WTC11 (cell line): ENCODE measurements at regions not wholly inside any gene's neighbourhood (a gene's known extent, or its start where the extent isn't known, plus 50 kb on each side); places are given as distances from the start of the nearest gene placed in this dataset.

ENCODE experiments used
- ATF3 ChIP-seq: sonication (generic); formaldehyde crosslinking; conservative IDR thresholded peaks from 2 replicates; pipeline ENCODE4 v1.8.1; 2022; ENCODE audit warnings: mild to moderate bottlenecking, missing genetic modification reagents
- CTCF ChIP-seq: fragments of 200-600 bp; IDR thresholded peaks from 2 replicates; pipeline ENCODE4 v1.8.0; 2022; ENCODE audit warnings: antibody characterized with exemption
- E2F4 ChIP-seq: sonication (generic); formaldehyde crosslinking; IDR thresholded peaks from 2 replicates; pipeline ENCODE4 v1.8.1; 2022; ENCODE audit warnings: low read depth, mild to moderate bottlenecking, moderate library complexity, missing genetic modification reagents, borderline replicate concordance
- ELF4 ChIP-seq: sonication (generic); formaldehyde crosslinking; IDR thresholded peaks from 2 replicates; pipeline ENCODE4 v1.8.1; 2022; ENCODE audit warnings: low read depth, mild to moderate bottlenecking, moderate library complexity, missing genetic modification reagents
- IRF2 ChIP-seq: sonication (generic); formaldehyde crosslinking; IDR thresholded peaks from 2 replicates; pipeline ENCODE4 v1.8.0; 2022; ENCODE audit warnings: low read depth, missing genetic modification reagents, borderline replicate concordance
- JUN ChIP-seq: sonication (generic); formaldehyde crosslinking; IDR thresholded peaks from 2 replicates; pipeline ENCODE4 v1.8.0; 2023; ENCODE audit warnings: mild to moderate bottlenecking, missing genetic modification reagents
- NFE2L1 ChIP-seq: sonication (generic); formaldehyde crosslinking; IDR thresholded peaks from 2 replicates; pipeline ENCODE4 v1.8.1; 2023; ENCODE audit warnings: missing genetic modification reagents
- USF1 ChIP-seq: sonication (generic); formaldehyde crosslinking; IDR thresholded peaks from 2 replicates; pipeline ENCODE4 v1.8.0; 2022; ENCODE audit warnings: mild to moderate bottlenecking, missing genetic modification reagents
- ZNF423 ChIP-seq: fragments of 250-450 bp; sonication (Bioruptor Pico); IDR thresholded peaks from 2 replicates; pipeline ENCODE4 v2.1.2; 2022; ENCODE audit warnings: mild to moderate bottlenecking, moderate library complexity

GRCh38 chr2:217717646-217718045 is 285.1 kb downstream of the TNS1 start:
- TF ChIP-seq ZNF423 (CRISPR knock-in tag) (no peak), IRF2 (CRISPR knock-in tag) (no peak), ATF3 (no peak), JUN (no peak), USF1 (no peak), CTCF (no peak), ELF4 (no peak), NFE2L1 (no peak), E2F4 (CRISPR knock-in tag) (no peak)
